ENCODE measurements at regions not wholly inside any gene's neighbourhood (a gene's known extent, or its start where the extent isn't known, plus 50 kb on each side); places are given as distances from the start of the nearest gene placed in this dataset.
"Not testable (repeated sequence)": the region's sequence is repeated elsewhere in the genome, so short reads cannot be mapped to it uniquely, and the experiment has no call there.

DNA sequence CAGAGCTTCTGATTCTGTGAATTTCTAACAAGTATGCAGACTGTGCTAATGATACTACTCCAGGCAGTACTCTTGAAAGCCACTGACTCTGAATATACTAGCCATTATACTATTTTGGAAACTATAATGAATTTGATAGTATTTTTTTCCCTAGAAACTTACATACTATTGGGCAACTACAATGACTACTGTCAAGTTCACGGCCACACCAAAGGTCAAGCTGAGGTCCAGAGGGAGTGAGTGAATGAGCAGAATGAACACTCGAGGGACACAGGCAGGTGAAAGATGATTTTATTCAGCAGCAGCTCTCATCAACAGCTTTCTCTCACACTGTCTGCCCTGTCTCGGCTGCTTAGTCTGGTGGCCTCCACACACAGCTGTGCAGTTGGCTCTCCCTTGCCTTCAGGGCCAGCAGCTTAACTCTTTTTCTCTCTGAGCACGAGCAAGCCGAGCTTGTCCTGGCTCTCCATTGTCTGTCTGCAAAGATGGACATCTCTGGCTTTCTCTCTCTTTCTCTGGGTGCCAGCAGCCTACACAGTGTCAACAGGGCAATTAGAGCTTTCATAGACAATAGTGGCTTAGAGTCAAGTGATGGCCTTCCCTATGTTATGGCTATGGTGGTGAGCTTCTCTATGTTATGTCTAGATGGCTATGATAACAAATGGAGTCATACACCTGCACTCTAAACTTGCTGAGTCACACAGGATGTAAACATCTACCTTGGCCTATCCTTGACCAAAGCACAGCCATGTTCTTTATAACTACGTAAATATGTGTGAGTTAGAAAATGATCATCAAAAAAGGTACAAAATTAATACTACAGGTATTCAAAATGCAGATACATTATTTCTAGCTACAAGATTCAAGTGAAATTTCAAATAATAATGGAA is 362.4 kb downstream of the CGGBP1 start:
- DNase-seq (ENCODE audit: insufficient read length, low spot score, missing footprints) = no peak
- Histone ChIP-seq H3K4me3 (ENCODE audit: insufficient read depth, low read length) (no peak overlapping the region), H3K4me2 (ENCODE audit: insufficient read depth, low read length) (no peak overlapping the region), H3K27me3 (ENCODE audit: insufficient read depth, low read length) (no peaks in the 10 kb centered on the region), H4K20me1 (ENCODE audit: insufficient read depth, low read length) (no peaks in the 10 kb centered on the region), H3K4me1 (ENCODE audit: insufficient read depth, low read length) (no peaks in the 10 kb centered on the region), H3K27ac (ENCODE audit: low read depth, low read length) (no peak overlapping the region), H2AFZ (ENCODE audit: low read length) (no peak overlapping the region), H3K36me3 (ENCODE audit: insufficient read depth, low read length) (no peaks in the 10 kb centered on the region), H3K79me2 (ENCODE audit: insufficient read depth, low read length) (no peaks in the 10 kb centered on the region), H3K9me3 (ENCODE audit: low read depth, low read length) (no peaks in the 10 kb centered on the region)
- TF ChIP-seq CTCF (IDR thresholded peaks at IDR 0.05; ENCODE audit: extremely low read depth, low read depth, low read length) = no peak

DNA sequence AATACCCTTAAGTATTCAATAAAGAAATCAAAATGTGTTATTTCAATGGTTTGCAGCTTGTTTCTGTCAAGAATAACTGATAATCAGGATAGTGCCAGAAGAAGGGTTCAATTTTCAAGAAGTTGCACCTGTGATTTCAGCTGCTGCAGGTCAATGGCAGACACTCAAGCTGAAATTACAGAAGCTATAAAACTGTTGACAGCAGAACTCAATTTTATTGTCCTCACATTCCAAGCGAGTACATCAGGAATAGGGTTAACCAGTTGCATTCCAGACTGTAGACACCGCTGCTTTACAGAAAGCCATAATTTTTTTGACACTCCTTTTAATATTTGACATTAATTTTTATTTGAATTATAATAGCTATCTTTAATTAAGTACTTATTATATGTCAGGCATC is 364.1 kb downstream of the CGGBP1 start:
- Histone ChIP-seq H3K27ac (ENCODE audit: low read depth, low read length) (no peak overlapping the region), H3K36me3 (ENCODE audit: insufficient read depth, low read length) (no peaks in the 10 kb centered on the region), H3K4me1 (ENCODE audit: insufficient read depth, low read length) (no peaks in the 10 kb centered on the region), H3K27me3 (ENCODE audit: insufficient read depth, low read length) (no peaks in the 10 kb centered on the region), H3K4me3 (ENCODE audit: insufficient read depth, low read length) (no peak overlapping the region), H2AFZ (ENCODE audit: low read length) (no peak overlapping the region), H3K79me2 (ENCODE audit: insufficient read depth, low read length) (no peaks in the 10 kb centered on the region), H3K4me2 (ENCODE audit: insufficient read depth, low read length) (no peak overlapping the region), H3K9me3 (ENCODE audit: low read depth, low read length) (no peaks in the 10 kb centered on the region), H4K20me1 (ENCODE audit: insufficient read depth, low read length) (no peaks in the 10 kb centered on the region)
- TF ChIP-seq CTCF (IDR thresholded peaks at IDR 0.05; ENCODE audit: extremely low read depth, low read depth, low read length) = no peak
- DNase-seq (ENCODE audit: insufficient read length, low spot score, missing footprints) = no peak

DNA sequence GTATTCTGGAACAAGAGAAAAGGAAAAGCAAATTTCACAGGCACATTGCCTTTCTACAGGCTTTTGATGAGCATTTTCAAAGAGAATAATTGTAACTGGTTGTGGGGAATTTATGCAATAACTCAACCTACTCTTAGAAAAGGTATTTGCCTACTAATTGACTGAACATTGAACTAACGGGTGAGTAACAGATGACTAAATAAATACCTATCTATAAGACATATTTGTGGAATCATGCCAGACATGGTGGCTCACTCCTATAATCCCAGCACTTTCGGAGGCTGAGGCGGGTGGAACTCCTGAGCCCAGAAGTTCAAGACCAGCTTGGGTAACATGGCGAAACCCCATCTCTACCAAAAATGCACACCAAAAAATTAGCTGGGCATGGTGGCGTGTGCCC is 367.7 kb downstream of the CGGBP1 start:
- DNase-seq (ENCODE audit: insufficient read length, low spot score, missing footprints) = no peak
- H4K20me1 ChIP-seq (ENCODE audit: insufficient read depth, low read length) = no peaks in the 10 kb centered on the region
- H3K9me3 ChIP-seq (ENCODE audit: low read depth, low read length) = no peaks in the 10 kb centered on the region
- no peaks in the 10 kb centered on the region for H3K79me2 ChIP-seq (ENCODE audit: insufficient read depth, low read length)
- H3K27ac ChIP-seq (ENCODE audit: low read depth, low read length) = no peak overlapping the region
- H3K4me1 ChIP-seq (ENCODE audit: insufficient read depth, low read length) = no peaks in the 10 kb centered on the region
- no peak overlapping the region for H3K4me2 ChIP-seq (ENCODE audit: insufficient read depth, low read length)
- no peak for TF ChIP-seq CTCF (IDR thresholded peaks at IDR 0.05; ENCODE audit: extremely low read depth, low read depth, low read length)
- no peak overlapping the region for H3K4me3 ChIP-seq (ENCODE audit: insufficient read depth, low read length)
- H3K36me3 ChIP-seq (ENCODE audit: insufficient read depth, low read length) = no peaks in the 10 kb centered on the region
- H3K27me3 ChIP-seq (ENCODE audit: insufficient read depth, low read length) = no peaks in the 10 kb centered on the region
- H2AFZ ChIP-seq (ENCODE audit: low read length) = no peak overlapping the region

DNA sequence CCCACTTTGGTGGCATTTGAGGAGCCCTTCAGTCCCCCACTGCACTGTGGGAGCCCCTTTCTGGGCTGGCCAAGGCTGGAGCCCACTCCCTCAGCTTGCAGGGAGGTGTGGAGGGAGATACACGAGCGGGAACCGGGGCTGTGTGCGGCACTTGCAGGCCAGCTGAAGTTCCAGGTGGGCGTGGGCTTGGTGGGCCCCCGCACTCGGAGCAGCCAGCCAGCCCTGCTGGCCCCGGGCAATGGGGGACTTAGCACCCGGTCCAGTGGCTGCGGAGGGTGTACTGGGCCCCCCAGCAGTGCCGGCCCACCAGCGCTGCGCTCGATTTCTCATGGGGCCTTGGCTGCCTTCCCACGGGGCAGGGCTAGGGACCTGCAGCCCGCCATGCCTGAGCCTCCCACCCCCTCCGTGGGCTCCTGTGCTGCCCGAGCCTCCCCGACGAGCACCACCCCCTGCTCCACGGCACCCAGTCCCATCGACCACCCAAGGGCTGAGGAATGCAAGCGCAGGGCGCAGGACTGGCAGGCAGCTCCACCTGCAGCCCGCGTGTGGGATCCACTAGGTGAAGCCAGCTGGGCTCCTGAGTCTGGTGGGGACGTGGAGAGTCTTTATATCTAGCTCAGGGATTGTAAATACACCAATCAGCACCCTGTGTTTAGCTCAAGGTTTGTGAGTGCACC is 379.7 kb downstream of the CGGBP1 start:
- H3K4me3 ChIP-seq (ENCODE audit: insufficient read depth, low read length); H3K4me2 ChIP-seq (ENCODE audit: insufficient read depth, low read length); H2AFZ ChIP-seq (ENCODE audit: low read length); H3K36me3 ChIP-seq (ENCODE audit: insufficient read depth, low read length); H3K27me3 ChIP-seq (ENCODE audit: insufficient read depth, low read length); H3K79me2 ChIP-seq (ENCODE audit: insufficient read depth, low read length); H3K27ac ChIP-seq (ENCODE audit: low read depth, low read length); H3K9me3 ChIP-seq (ENCODE audit: low read depth, low read length); H4K20me1 ChIP-seq (ENCODE audit: insufficient read depth, low read length); DNase-seq (ENCODE audit: insufficient read length, low spot score, missing footprints); H3K4me1 ChIP-seq (ENCODE audit: insufficient read depth, low read length): not testable (repeated sequence)

Data from osteoblast (primary cell).